Activated T-cell treated with anti-CD3 and anti-CD28 coated beads, Interleukin-2, amount 50 U/mL, for 4 hours (primary cell): ENCODE measurements at regions not wholly inside any gene's neighbourhood (a gene's known extent, or its start where the extent isn't known, plus 50 kb on each side); places are given as distances from the start of the nearest gene placed in this dataset.
"Not testable (repeated sequence)": the region's sequence is repeated elsewhere in the genome, so short reads cannot be mapped to it uniquely, and the experiment has no call there.

ENCODE experiments used
- ATAC-seq, 2 donors: fragments of 200-7000 bp; cut with Tn5 transposase; one replicate each; pipeline ENCODE4 v1.10.0; 2021
- DNase-seq: peaks from one replicate; pipeline ENCODE4 v3.0.0-alpha.2; 2020
- H3K27me3 Mint-ChIP-seq: one replicate; pipeline ENCODE4 v1.8.0; 2021; ENCODE audit warnings: low read depth, mixed read lengths
- H3K36me3 Mint-ChIP-seq: one replicate; pipeline ENCODE4 v1.8.0; 2022; ENCODE audit warnings: mixed read lengths; ENCODE audit not compliant: insufficient read depth
- H3K4me1 Mint-ChIP-seq: one replicate; pipeline ENCODE4 v1.8.0; 2021; ENCODE audit warnings: low read depth, mixed read lengths
- H3K4me3 Mint-ChIP-seq: one replicate; pipeline ENCODE4 v1.8.0; 2021; ENCODE audit warnings: mild to moderate bottlenecking, moderate library complexity, mixed read lengths
- H3K9me3 Mint-ChIP-seq: one replicate; pipeline ENCODE4 v1.8.0; 2021; ENCODE audit warnings: mixed read lengths

- H3K4me1 Mint-ChIP-seq = no peaks in the 10 kb centered on the region
- no peak for DNase-seq
- no peak for ATAC-seq
- no peaks in the 10 kb centered on the region for H3K9me3 Mint-ChIP-seq
- H3K36me3 Mint-ChIP-seq = no peaks in the 10 kb centered on the region
- peaks cover 10% of the 10 kb centered on the region for H3K27me3 Mint-ChIP-seq
- no peak overlapping the region for H3K4me3 Mint-ChIP-seq
Observed at GRCh38 chr12:42030588-42030987, 114.1 kb downstream of the GXYLT1 start.

- Mint-ChIP-seq H3K27me3 (peaks cover 14% of the 10 kb centered on the region), H3K9me3 (no peaks in the 10 kb centered on the region), H3K36me3 (no peaks in the 10 kb centered on the region), H3K4me3 (no peak overlapping the region), H3K4me1 (peaks cover 8% of the 10 kb centered on the region)
- DNase-seq (no peak), ATAC-seq (no peak)
Observed at GRCh38 chr12:42027546-42027945, 117.1 kb downstream of the GXYLT1 start.

GRCh38 chr12:42024495-42024830 is 120.2 kb downstream of the GXYLT1 start:
- H3K4me3 Mint-ChIP-seq = peak overlapping the region; percentile 69
- DNase-seq (no peak), ATAC-seq (no peak)
- H3K27me3 Mint-ChIP-seq = peaks cover 9% of the 10 kb centered on the region
- peaks cover 8% of the 10 kb centered on the region for H3K4me1 Mint-ChIP-seq
- H3K9me3 Mint-ChIP-seq = no peaks in the 10 kb centered on the region
- no peaks in the 10 kb centered on the region for H3K36me3 Mint-ChIP-seq

GRCh38 chr12:42023733-42024494 is 120.8 kb downstream of the GXYLT1 start:
- ATAC-seq = peak; percentile 82 to 84
- DNase-seq = peak; percentile 56
- Mint-ChIP-seq H3K27me3 (peaks cover 9% of the 10 kb centered on the region), H3K4me1 (peaks cover 8% of the 10 kb centered on the region), H3K36me3 (no peaks in the 10 kb centered on the region), H3K9me3 (no peaks in the 10 kb centered on the region), H3K4me3 (peak overlapping the region; percentile 69)

- not testable (repeated sequence) for H3K9me3 Mint-ChIP-seq, H3K4me3 Mint-ChIP-seq, H3K4me1 Mint-ChIP-seq, DNase-seq, ATAC-seq, H3K36me3 Mint-ChIP-seq
- peaks cover 15% of the 10 kb centered on the region for H3K27me3 Mint-ChIP-seq
Observed at GRCh38 chr12:42021937-42022336, 122.7 kb downstream of the GXYLT1 start.

GRCh38 chr12:42021469-42021868 is 123.2 kb downstream of the GXYLT1 start:
- DNase-seq = no peak
- Mint-ChIP-seq H3K4me1 (peaks cover 8% of the 10 kb centered on the region), H3K9me3 (no peaks in the 10 kb centered on the region), H3K4me3 (no peak overlapping the region), H3K36me3 (no peaks in the 10 kb centered on the region), H3K27me3 (peaks cover 15% of the 10 kb centered on the region)
- no peak for ATAC-seq

- Mint-ChIP-seq H3K36me3 (no peaks in the 10 kb centered on the region), H3K4me3 (no peak overlapping the region), H3K4me1 (peaks cover 8% of the 10 kb centered on the region), H3K9me3 (no peaks in the 10 kb centered on the region), H3K27me3 (peaks cover 15% of the 10 kb centered on the region)
- ATAC-seq = no peak
- no peak for DNase-seq
Observed at GRCh38 chr12:42020226-42020625, 124.4 kb downstream of the GXYLT1 start.

- H3K4me1 Mint-ChIP-seq = peaks cover 8% of the 10 kb centered on the region
- DNase-seq (no peak), ATAC-seq (no peak)
- no peak overlapping the region for H3K4me3 Mint-ChIP-seq
- H3K27me3 Mint-ChIP-seq = peaks cover 15% of the 10 kb centered on the region
- H3K36me3 Mint-ChIP-seq = no peaks in the 10 kb centered on the region
- no peaks in the 10 kb centered on the region for H3K9me3 Mint-ChIP-seq
Observed at GRCh38 chr12:42019746-42020145, 124.9 kb downstream of the GXYLT1 start.

GRCh38 chr12:42017051-42017450 is 127.6 kb downstream of the GXYLT1 start:
- no peak overlapping the region for H3K4me3 Mint-ChIP-seq
- no peaks in the 10 kb centered on the region for H3K4me1 Mint-ChIP-seq
- ATAC-seq (no peak), DNase-seq (no peak)
- no peaks in the 10 kb centered on the region for H3K9me3 Mint-ChIP-seq
- peaks cover 6% of the 10 kb centered on the region for H3K27me3 Mint-ChIP-seq
- H3K36me3 Mint-ChIP-seq = no peaks in the 10 kb centered on the region

- H3K4me3 Mint-ChIP-seq = no peak overlapping the region
- H3K4me1 Mint-ChIP-seq = no peaks in the 10 kb centered on the region
- H3K9me3 Mint-ChIP-seq = no peaks in the 10 kb centered on the region
- ATAC-seq (no peak), DNase-seq (no peak)
- H3K27me3 Mint-ChIP-seq = peaks cover 6% of the 10 kb centered on the region
- H3K36me3 Mint-ChIP-seq = no peaks in the 10 kb centered on the region
Observed at GRCh38 chr12:42015051-42015461, 129.6 kb downstream of the GXYLT1 start.

- not testable (repeated sequence) for H3K9me3 Mint-ChIP-seq, ATAC-seq, H3K36me3 Mint-ChIP-seq
Observed at GRCh38 chr12:42012501-42012900, 132.2 kb downstream of the GXYLT1 start.

GRCh38 chr12:42010715-42011114 is 134.0 kb downstream of the GXYLT1 start:
- no peaks in the 10 kb centered on the region for H3K36me3 Mint-ChIP-seq

More at GRCh38 chr12:42012501-42012900, 132.2 kb downstream of the GXYLT1 start:
- not testable (repeated sequence) for DNase-seq, H3K27me3 Mint-ChIP-seq, H3K4me3 Mint-ChIP-seq, H3K4me1 Mint-ChIP-seq

GRCh38 chr12:42010257-42010656 is 134.4 kb downstream of the GXYLT1 start:
- no peak overlapping the region for H3K4me3 Mint-ChIP-seq
- no peaks in the 10 kb centered on the region for H3K9me3 Mint-ChIP-seq
- ATAC-seq (no peak), DNase-seq (no peak)
- H3K4me1 Mint-ChIP-seq = no peaks in the 10 kb centered on the region
- no peaks in the 10 kb centered on the region for H3K27me3 Mint-ChIP-seq
- no peaks in the 10 kb centered on the region for H3K36me3 Mint-ChIP-seq

More at GRCh38 chr12:42010715-42011114, 134.0 kb downstream of the GXYLT1 start:
- Mint-ChIP-seq H3K4me1 (no peaks in the 10 kb centered on the region), H3K9me3 (no peaks in the 10 kb centered on the region), H3K27me3 (no peaks in the 10 kb centered on the region), H3K4me3 (no peak overlapping the region)
- no peak for DNase-seq
- no peak for ATAC-seq

GRCh38 chr12:42008996-42009395 is 135.7 kb downstream of the GXYLT1 start:
- Mint-ChIP-seq H3K4me1 (no peaks in the 10 kb centered on the region), H3K9me3 (no peaks in the 10 kb centered on the region), H3K4me3 (no peak overlapping the region), H3K27me3 (no peaks in the 10 kb centered on the region), H3K36me3 (no peaks in the 10 kb centered on the region)
- ATAC-seq (no peak), DNase-seq (no peak)

GRCh38 chr12:42003031-42003430 is 141.6 kb downstream of the GXYLT1 start:
- ATAC-seq (no peak), DNase-seq (no peak)
- no peaks in the 10 kb centered on the region for H3K9me3 Mint-ChIP-seq
- no peaks in the 10 kb centered on the region for H3K36me3 Mint-ChIP-seq
- H3K4me3 Mint-ChIP-seq = no peak overlapping the region
- peaks cover 3% of the 10 kb centered on the region for H3K27me3 Mint-ChIP-seq
- no peaks in the 10 kb centered on the region for H3K4me1 Mint-ChIP-seq
